Spleen (tissue), 7 donors: ENCODE measurements at regions not wholly inside any gene's neighbourhood (a gene's known extent, or its start where the extent isn't known, plus 50 kb on each side); places are given as distances from the start of the nearest gene placed in this dataset.

Source experiments
- POLR2A ChIP-seq, 3 donors: fragments of 450-650 bp; IDR thresholded peaks; one replicate each; pipeline ENCODE4 v1.5.1; 2017; ENCODE audit warnings: antibody characterized with exemption in 3 of 3, mild to moderate bottlenecking in 1 of 3
- POLR2AphosphoS5 ChIP-seq, 3 donors: sonication (generic); formaldehyde crosslinking; IDR thresholded peaks; one replicate each; pipeline ENCODE4 v1.5.1; 2017; ENCODE audit warnings: antibody characterized with exemption in 3 of 3
- TF ChIP-seq, protein P1 (sequence below), 11 experiments: fragments of 200-600 bp in 7 of 11; fragments of 450-650 bp in 4 of 11; sonication (generic) in 4 of 11; IDR thresholded peaks in 8 of 11; conservative IDR thresholded peaks in 3 of 11; 1 replicate in 7 of 11; 2 replicates in 4 of 11; pipeline versions ENCODE4 v1.4.0 to v1.8.0; 2016 to 2021; ENCODE audit warnings: antibody characterized with exemption in 11 of 11, inconsistent platforms in 4 of 11, mild to moderate bottlenecking in 1 of 11
- donor health status: DM: no; HTN: no; CAD: no; lungs with moderate emphysema.
- donor health status: DM: no; HTN: no; CAD: no.
- donor health status: DM: no; HTN: no; CAD: no.

DNA sequence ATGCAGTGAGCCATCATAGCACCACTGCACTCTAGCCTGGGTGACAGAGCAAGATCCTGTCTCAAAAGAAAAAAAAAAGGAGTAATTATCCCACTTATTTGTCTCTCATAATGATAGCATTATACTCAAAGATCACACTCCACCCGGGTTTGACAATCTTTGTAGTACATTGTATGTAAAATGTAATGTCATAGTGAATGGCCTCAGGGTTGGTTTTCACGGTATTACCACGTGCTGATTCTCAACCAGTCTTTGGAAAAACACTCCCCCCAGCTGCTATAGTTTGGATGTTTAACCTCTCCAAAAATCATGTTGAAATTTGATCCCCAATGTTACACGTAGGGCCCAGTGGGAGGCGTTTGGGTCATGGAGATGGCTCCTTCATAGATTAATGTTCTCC lies 402.4 kb upstream of the GRAMD2B start:
- TF ChIP-seq, protein P1, sequence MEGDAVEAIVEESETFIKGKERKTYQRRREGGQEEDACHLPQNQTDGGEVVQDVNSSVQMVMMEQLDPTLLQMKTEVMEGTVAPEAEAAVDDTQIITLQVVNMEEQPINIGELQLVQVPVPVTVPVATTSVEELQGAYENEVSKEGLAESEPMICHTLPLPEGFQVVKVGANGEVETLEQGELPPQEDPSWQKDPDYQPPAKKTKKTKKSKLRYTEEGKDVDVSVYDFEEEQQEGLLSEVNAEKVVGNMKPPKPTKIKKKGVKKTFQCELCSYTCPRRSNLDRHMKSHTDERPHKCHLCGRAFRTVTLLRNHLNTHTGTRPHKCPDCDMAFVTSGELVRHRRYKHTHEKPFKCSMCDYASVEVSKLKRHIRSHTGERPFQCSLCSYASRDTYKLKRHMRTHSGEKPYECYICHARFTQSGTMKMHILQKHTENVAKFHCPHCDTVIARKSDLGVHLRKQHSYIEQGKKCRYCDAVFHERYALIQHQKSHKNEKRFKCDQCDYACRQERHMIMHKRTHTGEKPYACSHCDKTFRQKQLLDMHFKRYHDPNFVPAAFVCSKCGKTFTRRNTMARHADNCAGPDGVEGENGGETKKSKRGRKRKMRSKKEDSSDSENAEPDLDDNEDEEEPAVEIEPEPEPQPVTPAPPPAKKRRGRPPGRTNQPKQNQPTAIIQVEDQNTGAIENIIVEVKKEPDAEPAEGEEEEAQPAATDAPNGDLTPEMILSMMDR (IDR thresholded peaks at IDR 0.05 in 8 of 11, conservative IDR thresholded peaks at IDR 0.05 in 3 of 11) = no peak
- TF ChIP-seq POLR2A (IDR thresholded peaks at IDR 0.05) = no peak
- TF ChIP-seq POLR2AphosphoS5 (IDR thresholded peaks at IDR 0.05) = no peak
